B cell (primary cell): ENCODE measurements at regions not wholly inside any gene's neighbourhood (a gene's known extent, or its start where the extent isn't known, plus 50 kb on each side); places are given as distances from the start of the nearest gene placed in this dataset.

Experiments
- ATAC-seq: fragments of 200-7000 bp; cut with Tn5 transposase; one replicate; pipeline ENCODE4 v1.10.0; 2021; ENCODE audit warnings: low read depth, mild to moderate bottlenecking, moderate number of reproducible peaks, moderate library complexity
- CTCF ChIA-PET: fragments of 350-600 bp; sonication (Branson Sonifier 250); formaldehyde crosslinking; loops from one replicate; lab custom pipeline; 2021; ENCODE audit warnings: antibody characterized with exemption, inconsistent platforms; lab: Charles Lee
- POLR2A ChIA-PET: fragments of 350-600 bp; sonication (Branson Sonifier 250); formaldehyde crosslinking; loops from one replicate; lab custom pipeline; 2021; ENCODE audit warnings: antibody characterized with exemption; lab: Charles Lee
- DNase-seq: peaks from one replicate; pipeline ENCODE4 v3.0.0; 2013
- H2AFZ ChIP-seq: 2 replicates; pipeline ENCODE4 v1.6.1; 2012; ENCODE audit warnings: mild to moderate bottlenecking, low read depth, low read length; ENCODE audit not compliant: insufficient read depth, poor library complexity, severe bottlenecking
- H3K27ac ChIP-seq, 2 donors: 1 replicate in 1 of 2; 2 replicates in 1 of 2; pipeline ENCODE4 v1.5.1; 2012 to 2013; ENCODE audit warnings: low read length in 2 of 2, mild to moderate bottlenecking in 2 of 2, moderate library complexity in 1 of 2
- H3K27me3 ChIP-seq, 4 experiments: fragments of 200-600 bp in 1 of 4; sonication (generic) in 1 of 4; replicated peaks in 1 of 4; 1 replicate in 2 of 4; 2 replicates in 2 of 4; pipeline versions ENCODE4 v1.6.1 to v1.7.0; 2013 to 2016; ENCODE audit warnings: low read length in 3 of 4, mild to moderate bottlenecking in 2 of 4, mixed read lengths in 1 of 4, moderate library complexity in 1 of 4; ENCODE audit not compliant: insufficient read depth in 4 of 4, control insufficient read depth in 3 of 4; ENCODE audit errors: control extremely low read depth in 1 of 4
- H3K36me3 ChIP-seq, 2 experiments: replicated peaks in 1 of 2; 1 replicate in 1 of 2; 2 replicates in 1 of 2; pipeline versions ENCODE4 v1.6.1 to v1.7.1; 2013; ENCODE audit warnings: low read length in 1 of 2; ENCODE audit not compliant: insufficient read depth in 2 of 2, control insufficient read depth in 1 of 2; ENCODE audit errors: control extremely low read depth in 1 of 2, extremely low read depth in 1 of 2
- H3K4me1 ChIP-seq, 2 donors: fragments of 200-600 bp in 1 of 2; sonication (generic) in 1 of 2; 1 replicate in 1 of 2; 2 replicates in 1 of 2; pipeline versions ENCODE4 v1.5.1 to v1.6.1; 2013 to 2017; ENCODE audit warnings: low read length in 2 of 2; ENCODE audit not compliant: control insufficient read depth in 2 of 2, insufficient read depth in 2 of 2
- H3K4me2 ChIP-seq: replicated peaks from 2 replicates; pipeline ENCODE3; 2012; ENCODE audit warnings: mild to moderate bottlenecking, low read depth, low read length; ENCODE audit not compliant: poor library complexity, severe bottlenecking
- H3K4me3 ChIP-seq, 5 experiments: fragments of 200-600 bp in 1 of 5; sonication (generic) in 1 of 5; 1 replicate in 3 of 5; 2 replicates in 2 of 5; pipeline versions ENCODE4 v1.5.1 to v1.7.0; 2011 to 2016; ENCODE audit warnings: low read length in 4 of 5, mild to moderate bottlenecking in 4 of 5, low read depth in 2 of 5, control low read depth in 1 of 5, moderate library complexity in 1 of 5; ENCODE audit not compliant: insufficient read depth in 1 of 5; ENCODE audit errors: control extremely low read depth in 1 of 5, extremely low read depth in 1 of 5
- H3K79me2 ChIP-seq: fragments of 200-600 bp; sonication (generic); one replicate; pipeline ENCODE4 v1.6.0; 2016; ENCODE audit warnings: low read length; ENCODE audit not compliant: control insufficient read depth, insufficient read depth
- H3K9ac ChIP-seq: fragments of 200-600 bp; sonication (generic); 2 replicates; pipeline ENCODE4 v1.6.1; 2017; ENCODE audit warnings: mild to moderate bottlenecking, low read length, moderate library complexity
- H3K9me3 ChIP-seq, 3 donors: one replicate each; pipeline versions ENCODE4 v1.6.1 to v1.7.1; 2013; ENCODE audit warnings: low read length in 2 of 3; ENCODE audit not compliant: control insufficient read depth in 2 of 3, insufficient read depth in 1 of 3; ENCODE audit errors: control extremely low read depth in 1 of 3
- H4K20me1 ChIP-seq: 2 replicates; pipeline ENCODE4 v1.6.0; 2012; ENCODE audit warnings: mild to moderate bottlenecking, low read length; ENCODE audit not compliant: insufficient read depth, control insufficient read depth, poor library complexity, severe bottlenecking
- H3K27ac Mint-ChIP-seq: one replicate; pipeline ENCODE4 v1.8.0; 2021; ENCODE audit warnings: mixed read lengths
- H3K27me3 Mint-ChIP-seq: one replicate; pipeline ENCODE4 v1.8.0; 2021; ENCODE audit warnings: mixed read lengths
- H3K4me1 Mint-ChIP-seq: one replicate; pipeline ENCODE4 v1.8.0; 2021; ENCODE audit warnings: mixed read lengths
- H3K4me3 Mint-ChIP-seq: one replicate; pipeline ENCODE4 v1.8.0; 2021; ENCODE audit warnings: mixed read lengths
- H3K9me3 Mint-ChIP-seq: one replicate; pipeline ENCODE4 v1.8.0; 2022; ENCODE audit warnings: mixed read lengths; ENCODE audit not compliant: insufficient read depth
- CTCF ChIP-seq: fragments of 200-600 bp; IDR thresholded peaks from one replicate; pipeline ENCODE4 v1.8.0; 2022; ENCODE audit warnings: antibody characterized with exemption, mild to moderate bottlenecking
- EZH2 ChIP-seq: IDR thresholded peaks from 2 replicates; pipeline ENCODE4 v1.6.1; 2012; ENCODE audit warnings: borderline replicate concordance, low read depth, mild to moderate bottlenecking, moderate library complexity, low read length; ENCODE audit not compliant: insufficient read depth, poor library complexity, severe bottlenecking
- WGBS: methylation state at CpG from one replicate; pipeline ENCODE4 v1.1.5; 2013; ENCODE audit warnings: missing lambda C conversion rate; ENCODE audit not compliant: insufficient coverage; 5-methylcytosine and 5-hydroxymethylcytosine counted together
- intact Hi-C: fragments of 100-400 bp; cut with micrococcal nuclease; formaldehyde crosslinking; loops from one replicate; pipeline ENCODE4 v1.10.0; 2022

GRCh38 chrX:45907786-45908185 is 637.4 kb downstream of the ZNF674 start:
- no CpG with 5 or more reads among the region's 1 CpG for WGBS
- no peak overlapping the region for H3K9ac ChIP-seq
- H3K79me2 ChIP-seq = no peaks in the 10 kb centered on the region
- Mint-ChIP-seq H3K27ac (no peak overlapping the region), H3K4me3 (no peak overlapping the region), H3K27me3 (peaks cover 3% of the 10 kb centered on the region), H3K9me3 (no peaks in the 10 kb centered on the region), H3K4me1 (peaks cover 3% of the 10 kb centered on the region)
- no peak overlapping the region for H3K4me2 ChIP-seq
- no peaks in the 10 kb centered on the region for H3K27me3 ChIP-seq
- no peak overlapping the region for H2AFZ ChIP-seq
- POLR2A ChIA-PET = no interaction called here
- H4K20me1 ChIP-seq = no peaks in the 10 kb centered on the region
- no peak overlapping the region for H3K4me3 ChIP-seq
- H3K9me3 ChIP-seq = no peaks in the 10 kb centered on the region
- DNase-seq = no peak
- intact Hi-C loops = no loop called here
- H3K4me1 ChIP-seq = no peaks in the 10 kb centered on the region
- no peaks in the 10 kb centered on the region for H3K36me3 ChIP-seq
- no peak overlapping the region for H3K27ac ChIP-seq
- CTCF ChIA-PET = no interaction called here
- TF ChIP-seq CTCF (no peak), EZH2 (no peak)
- no peak for ATAC-seq

- no peak for ATAC-seq
- peaks cover 5% of the 10 kb centered on the region for H3K27me3 Mint-ChIP-seq
- no peak overlapping the region for H3K27ac Mint-ChIP-seq
- intact Hi-C loops = no loop called here
- no peaks in the 10 kb centered on the region for H4K20me1 ChIP-seq
- H3K36me3 ChIP-seq = no peaks in the 10 kb centered on the region
- peaks cover 3% of the 10 kb centered on the region for H3K4me1 Mint-ChIP-seq
- no peak overlapping the region for H3K4me2 ChIP-seq
- H3K9me3 ChIP-seq = no peaks in the 10 kb centered on the region
- no peak for TF ChIP-seq CTCF
- no peak for TF ChIP-seq EZH2
- H3K9ac ChIP-seq = no peak overlapping the region
- H3K27me3 ChIP-seq = no peaks in the 10 kb centered on the region
- no peaks in the 10 kb centered on the region for H3K9me3 Mint-ChIP-seq
- no peak overlapping the region for H3K4me3 ChIP-seq
- no peaks in the 10 kb centered on the region for H3K4me1 ChIP-seq
- 0% methylated on average over 2 of the region's 5 CpGs for WGBS
- CTCF ChIA-PET = no interaction called here
- no peak overlapping the region for H3K4me3 Mint-ChIP-seq
- no peak overlapping the region for H2AFZ ChIP-seq
- no peaks in the 10 kb centered on the region for H3K79me2 ChIP-seq
- H3K27ac ChIP-seq = no peak overlapping the region
- POLR2A ChIA-PET = no interaction called here
- no peak for DNase-seq
These were observed 641.4 kb downstream of the ZNF674 start for GRCh38 chrX:45903781-45904201.
